NCI-H1105 treated with DMSO at 0.1 percent for 48 hours (cell line): ENCODE measurements at regions not wholly inside any gene's neighbourhood (a gene's known extent, or its start where the extent isn't known, plus 50 kb on each side); places are given as distances from the start of the nearest gene placed in this dataset.
"Not testable (repeated sequence)": the region's sequence is repeated elsewhere in the genome, so short reads cannot be mapped to it uniquely, and the experiment has no call there.

ENCODE experiments used
- DNase-seq: peaks from one replicate; lab custom pipeline; 2025; lab: John Stamatoyannopoulos, UW

DNA sequence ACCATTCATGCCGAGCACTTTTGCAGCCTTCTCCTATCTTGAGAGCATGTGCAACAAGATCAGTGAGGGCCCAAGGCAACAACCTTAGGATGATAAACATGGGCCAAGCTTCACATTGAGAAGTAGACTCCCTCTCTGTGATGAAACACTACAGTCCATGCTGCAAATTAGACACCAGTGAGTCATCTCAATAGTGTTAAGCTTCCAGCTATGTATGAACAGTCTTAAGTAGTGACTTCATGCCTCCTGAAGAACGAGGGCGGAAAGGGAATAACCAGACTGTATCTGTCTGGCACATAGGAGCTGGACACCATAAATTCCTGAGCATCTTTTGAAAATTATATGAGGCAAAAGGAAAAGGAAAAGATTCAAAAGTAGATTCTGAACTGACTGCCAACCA, 309.9 kb upstream of the SLITRK1 start:
- DNase-seq, result no peak

DNA sequence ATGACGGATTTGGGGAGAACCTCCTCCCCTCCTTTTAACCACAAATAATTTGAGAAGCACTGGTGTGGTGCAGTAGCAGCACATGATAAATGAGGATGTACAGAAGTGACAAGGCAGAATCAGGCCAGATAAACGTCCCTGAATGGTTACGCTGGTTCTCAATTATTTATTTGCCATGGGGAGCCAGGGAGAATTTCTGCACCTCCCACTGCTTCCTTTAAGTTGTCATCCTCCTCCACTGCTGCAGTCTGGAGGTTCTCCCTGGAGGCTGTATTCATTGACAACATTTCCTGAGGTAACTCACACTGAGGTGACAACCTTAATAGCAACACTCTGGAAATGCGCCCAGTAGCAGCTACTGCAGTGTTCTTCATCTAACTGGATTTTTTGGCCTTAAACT, 308.9 kb upstream of the SLITRK1 start:
- no peak for DNase-seq

- DNase-seq, result no peak
These were observed 305.4 kb upstream of the SLITRK1 start for GRCh38 chr13:84187626-84188025.

GRCh38 chr13:84139561-84140158, 257.4 kb upstream of the SLITRK1 start:
- DNase-seq, result peak; percentile 66

GRCh38 chr13:84137292-84137691, 255.0 kb upstream of the SLITRK1 start:
- DNase-seq, result no peak

DNA sequence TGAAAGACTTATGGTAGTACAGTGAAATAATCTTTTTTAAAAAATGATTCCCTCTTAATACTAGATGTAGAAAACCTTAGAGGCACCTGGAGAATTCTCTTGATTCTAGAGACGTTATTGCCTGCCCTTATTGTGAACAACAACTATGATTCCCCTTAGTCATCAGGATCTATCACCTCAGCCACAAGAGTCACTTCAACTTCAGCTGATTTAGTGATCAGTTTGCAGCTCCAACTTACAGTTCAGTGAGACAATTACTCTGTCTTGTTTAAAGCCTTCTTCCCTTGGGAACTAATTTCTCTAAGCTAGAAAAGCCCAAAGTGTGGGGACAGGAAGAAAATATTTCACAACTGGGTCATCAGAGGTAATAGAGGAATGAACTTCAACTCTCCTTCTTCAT, 254.3 kb upstream of the SLITRK1 start:
- DNase-seq, result no peak

DNA sequence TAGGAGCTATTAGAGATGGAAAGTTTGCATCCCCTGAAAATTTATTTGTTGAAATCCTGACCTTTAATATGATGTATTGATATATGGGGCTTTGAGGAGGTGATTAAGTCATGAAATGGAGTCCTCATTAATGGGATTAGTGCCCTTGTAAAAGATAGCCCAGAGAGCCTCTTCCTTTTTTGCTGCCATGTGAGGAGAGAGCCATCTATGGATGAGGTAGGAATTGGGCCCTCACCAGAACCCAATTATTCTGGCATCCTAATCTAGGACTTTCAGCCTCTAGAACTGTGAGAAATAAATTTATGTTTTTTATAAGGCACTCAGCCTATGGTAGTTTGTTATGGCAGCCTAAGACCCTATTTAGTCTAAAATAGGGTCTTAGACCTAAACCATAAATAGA, 250.2 kb upstream of the SLITRK1 start:
- DNase-seq, result no peak

- DNase-seq, result no peak
These were observed 249.0 kb upstream of the SLITRK1 start for GRCh38 chr13:84131249-84131648.

- no peak for DNase-seq
These were observed 248.3 kb upstream of the SLITRK1 start for GRCh38 chr13:84130495-84131114.

DNA sequence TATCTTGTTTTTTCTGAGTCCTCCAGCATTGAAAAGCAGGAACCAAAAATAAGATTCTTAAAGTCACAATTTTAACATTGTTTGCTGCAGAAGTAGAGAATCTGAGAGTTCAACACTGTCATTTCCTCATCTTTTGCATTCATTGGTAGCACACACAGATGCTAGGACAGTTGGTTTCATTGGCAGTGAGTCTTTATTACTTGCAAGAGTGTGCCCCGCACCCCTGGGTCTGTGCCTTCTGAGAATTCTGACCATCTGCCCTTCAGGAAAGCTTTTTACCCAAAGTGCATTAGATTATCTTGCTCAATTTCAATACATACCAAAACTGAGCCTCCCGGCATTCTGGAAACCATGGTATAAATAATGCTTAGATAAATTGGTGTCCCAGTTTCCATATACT, 247.7 kb upstream of the SLITRK1 start:
- DNase-seq, result no peak

DNA sequence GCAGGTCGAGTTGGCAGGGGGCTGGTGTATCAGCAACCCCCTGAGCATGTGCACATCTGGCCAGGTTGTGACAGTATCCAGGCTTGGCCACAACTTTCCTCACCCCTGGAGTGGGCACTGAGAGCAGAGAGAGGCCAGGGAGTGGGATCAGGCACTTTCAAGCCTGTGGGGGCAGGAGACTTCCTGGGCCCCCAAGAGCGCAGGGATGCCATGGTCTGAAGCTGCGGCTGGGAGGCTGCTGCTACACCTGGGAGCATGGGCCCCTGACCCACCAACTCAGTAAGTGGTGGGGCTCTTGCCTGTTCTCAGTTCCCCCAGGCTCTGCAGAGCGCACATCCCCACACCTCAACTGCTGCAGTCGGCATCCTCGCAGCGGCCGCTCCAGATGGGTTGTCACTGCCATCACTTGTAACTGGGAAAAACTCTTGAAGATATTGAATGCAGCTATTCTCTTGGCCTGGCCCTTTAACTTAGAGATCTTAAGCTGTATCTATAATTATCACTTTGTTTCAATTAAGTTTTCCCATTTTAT, 245.4 kb upstream of the SLITRK1 start:
- no peak for DNase-seq

GRCh38 chr13:84126671-84127171, 244.4 kb upstream of the SLITRK1 start:
- peak; percentile 93 for DNase-seq

DNA sequence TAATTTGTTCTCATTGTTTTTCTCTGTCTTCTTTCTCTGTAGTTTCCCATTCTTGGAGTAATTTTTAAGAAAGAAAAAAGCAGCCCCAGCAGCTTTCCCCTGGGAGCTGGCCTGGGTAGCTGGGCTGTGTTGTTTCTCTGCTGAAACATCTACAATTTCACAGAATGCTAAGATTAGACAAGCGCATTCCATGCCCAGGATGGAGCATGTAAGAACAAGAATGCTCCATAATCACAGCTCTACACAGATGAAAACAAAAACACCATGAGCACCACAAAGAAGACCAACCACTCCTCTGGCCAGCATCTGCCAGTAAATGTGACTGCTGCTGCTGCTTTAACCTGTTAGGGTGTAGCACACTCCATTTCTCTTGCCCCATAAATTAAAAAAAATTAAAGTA, 239.2 kb upstream of the SLITRK1 start:
- DNase-seq, result peak; percentile 93

DNA sequence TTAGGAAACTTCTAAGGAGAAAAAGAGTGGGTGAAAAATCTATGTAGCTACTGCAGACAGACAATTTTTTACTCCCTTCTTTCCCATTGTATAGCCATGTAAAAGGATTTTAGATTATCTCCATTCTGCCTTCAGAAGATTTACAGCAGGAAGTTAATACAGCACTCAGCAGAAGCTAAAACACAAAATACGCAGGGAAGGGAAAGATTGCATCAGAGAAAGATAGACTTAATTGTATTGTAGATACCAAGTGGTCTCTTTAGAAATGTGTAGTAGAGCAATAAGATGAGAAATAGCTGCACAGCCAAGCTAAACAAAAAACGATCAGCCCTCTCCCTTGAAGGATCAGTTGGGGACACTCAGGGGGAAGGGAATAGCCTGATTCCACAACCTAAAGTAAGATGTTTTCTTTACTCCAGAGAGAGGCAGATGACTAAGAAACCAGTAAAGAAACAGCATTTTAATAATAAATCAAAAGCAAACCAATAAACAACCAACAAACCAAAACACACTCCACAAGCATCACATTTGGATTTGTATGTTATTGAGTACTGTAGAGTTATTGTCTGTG, 236.7 kb upstream of the SLITRK1 start:
- no peak for DNase-seq

GRCh38 chr13:84098273-84098672, 216.0 kb upstream of the SLITRK1 start:
- DNase-seq, result no peak

- no peak for DNase-seq
These were observed 214.9 kb upstream of the SLITRK1 start for GRCh38 chr13:84097148-84097547.

DNA sequence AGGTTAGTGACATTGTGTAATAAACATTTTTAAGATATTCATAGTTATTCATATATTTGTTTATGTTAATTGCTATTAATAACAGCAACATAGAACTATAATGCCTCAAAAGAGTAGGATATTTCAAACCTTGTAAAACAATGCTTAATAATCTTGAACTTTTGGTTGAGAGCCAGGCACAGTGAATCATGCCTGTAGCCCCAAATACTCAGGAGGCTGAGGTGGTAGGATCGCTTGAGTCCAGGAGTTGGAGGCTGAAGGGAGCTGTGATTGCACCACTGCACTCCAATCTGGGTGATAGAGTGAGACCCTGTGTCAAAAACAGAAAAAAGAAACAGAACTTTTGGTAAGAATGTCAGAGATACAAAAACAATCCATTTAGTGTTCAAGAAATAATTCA, 213.9 kb upstream of the SLITRK1 start:
- no peak for DNase-seq

- DNase-seq, result no peak
These were observed 206.7 kb upstream of the SLITRK1 start for GRCh38 chr13:84088996-84089395.

DNA sequence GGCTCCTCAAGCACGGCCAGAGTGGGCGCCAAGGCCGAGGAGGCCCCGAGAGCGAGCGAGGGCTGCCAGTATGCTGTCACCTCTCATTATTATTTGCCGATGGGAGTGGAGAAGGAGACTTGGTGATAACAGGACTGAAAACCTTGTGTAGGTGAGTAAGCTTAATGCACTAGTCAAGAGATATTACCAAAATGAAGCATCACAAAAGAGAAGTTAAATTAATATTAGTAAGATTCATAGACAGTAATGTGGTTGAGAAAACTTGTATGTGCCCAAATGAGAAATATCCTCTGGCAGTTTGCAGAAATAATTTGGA, 204.5 kb upstream of the SLITRK1 start:
- DNase-seq, result no peak

DNA sequence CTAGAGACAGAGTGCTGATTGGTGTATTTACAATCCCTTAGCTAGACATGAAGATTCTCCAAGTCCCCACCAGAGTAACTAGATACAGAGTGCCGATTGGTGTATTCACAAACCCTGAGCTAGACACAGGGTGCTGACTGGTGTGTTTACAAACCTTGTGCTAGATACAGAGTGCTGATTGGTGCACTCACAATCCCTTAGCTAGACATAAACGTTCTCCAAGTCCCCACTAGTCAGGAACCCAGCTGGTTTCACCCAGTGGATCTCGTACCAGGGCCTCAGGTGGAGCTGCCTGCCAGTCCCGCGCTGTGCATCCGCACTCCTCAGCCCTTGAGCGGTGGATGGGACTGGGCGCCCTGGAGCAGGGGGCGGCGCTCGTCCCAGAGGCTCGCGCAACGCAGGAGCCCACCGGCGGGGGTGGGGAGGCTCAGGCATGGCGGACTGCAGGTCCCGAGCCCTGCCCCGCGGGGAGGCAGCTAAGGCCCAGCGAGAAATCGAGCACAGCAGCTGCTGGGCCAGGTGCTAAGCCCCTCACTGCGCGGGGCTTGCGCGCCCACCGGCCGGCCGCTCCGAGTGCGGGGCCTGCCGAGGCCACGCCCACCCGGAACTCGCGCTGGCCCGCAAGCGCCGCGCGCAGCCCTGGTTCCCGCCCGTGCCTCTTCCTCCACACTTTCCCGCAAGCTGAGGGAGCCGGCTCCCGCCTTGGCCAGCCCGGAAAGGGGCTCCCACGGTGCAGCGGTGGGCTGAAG, 204.0 kb upstream of the SLITRK1 start:
- not testable (repeated sequence) for DNase-seq

GRCh38 chr13:84082462-84082861, 200.2 kb upstream of the SLITRK1 start:
- DNase-seq, result no peak

GRCh38 chr13:84080748-84081530, 198.7 kb upstream of the SLITRK1 start:
- no peak for DNase-seq
